ENCODE measurements at regions not wholly inside any gene's neighbourhood (a gene's known extent, or its start where the extent isn't known, plus 50 kb on each side); places are given as distances from the start of the nearest gene placed in this dataset.

DNA sequence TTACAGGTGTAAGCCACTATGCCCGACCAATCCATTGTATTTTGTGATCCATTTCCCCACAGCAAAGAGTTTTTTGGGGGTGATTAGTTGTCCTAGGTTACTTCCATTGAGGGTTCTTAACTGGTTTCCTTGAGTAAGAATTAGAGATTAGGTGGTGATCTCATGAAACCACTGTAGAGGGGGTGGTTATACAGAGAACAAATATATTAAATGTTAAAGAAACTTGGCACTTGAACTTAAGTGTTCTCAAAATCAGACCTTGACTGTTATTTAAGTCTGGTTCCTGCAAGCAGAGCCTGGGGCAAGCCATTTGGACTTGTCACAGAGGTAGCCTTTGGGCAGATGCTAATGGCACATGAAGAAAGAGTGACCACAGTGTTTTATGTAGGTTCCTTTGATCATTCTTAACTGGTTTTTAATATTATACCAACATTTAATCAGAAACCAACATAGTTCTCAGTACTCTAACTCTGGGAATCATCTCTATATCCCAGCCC lies 288.5 kb downstream of the SOX4 start:
- DNase-seq, result no peak

DNA sequence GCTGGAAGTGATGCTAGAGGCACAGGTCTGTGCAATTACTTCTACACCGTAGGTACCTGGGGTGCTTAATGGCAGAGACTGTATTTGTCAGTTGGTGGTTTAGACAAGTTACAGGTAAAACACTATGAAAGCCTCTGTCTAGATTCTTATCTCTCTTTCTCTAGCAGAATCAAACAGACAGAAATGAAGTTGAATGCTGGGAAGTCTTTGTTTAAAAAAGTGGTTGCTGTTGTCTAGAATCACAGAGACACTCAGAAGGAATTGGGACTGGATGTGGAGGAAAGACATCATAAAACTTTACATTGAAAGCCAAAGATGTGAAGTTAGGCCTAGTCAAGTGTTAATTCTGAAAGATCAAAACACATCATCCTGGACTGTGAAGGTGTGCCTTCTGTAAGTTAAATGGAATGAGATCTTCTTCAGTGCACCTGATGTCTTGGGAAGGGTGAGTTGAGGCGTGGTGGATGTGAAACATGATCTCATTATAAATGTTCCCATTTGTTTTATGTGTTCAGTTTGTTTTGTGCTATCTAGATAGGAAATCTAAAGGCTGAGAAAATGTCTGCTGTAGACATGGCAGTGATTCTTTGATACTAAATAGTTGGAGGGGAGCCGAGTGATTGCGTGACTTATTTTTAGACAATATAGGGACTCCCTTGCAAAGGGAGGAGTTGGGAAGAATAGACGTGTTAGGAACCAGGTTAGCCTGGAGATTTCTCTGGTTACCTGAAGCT lies 290.2 kb downstream of the SOX4 start:
- no peak for DNase-seq

DNA sequence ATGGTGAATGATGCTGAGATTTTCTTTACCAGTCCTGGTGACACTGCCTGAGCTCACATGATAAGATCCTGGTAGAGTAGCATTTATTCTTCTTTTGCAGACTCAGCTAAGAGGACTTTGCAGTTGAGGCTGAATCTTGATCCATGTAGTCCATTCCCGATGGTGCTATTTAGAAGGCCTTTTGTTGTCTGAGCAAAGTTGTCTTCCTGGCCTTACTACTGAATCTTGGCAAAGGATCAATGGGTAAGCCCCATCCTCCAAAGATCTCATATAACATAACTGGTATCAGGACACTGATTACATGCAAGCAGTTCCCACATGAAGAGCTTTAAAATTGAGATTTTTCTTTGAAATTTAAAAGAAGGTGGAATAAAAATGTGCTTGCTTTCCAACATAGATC lies 291.6 kb downstream of the SOX4 start:
- DNase-seq, result no peak

DNA sequence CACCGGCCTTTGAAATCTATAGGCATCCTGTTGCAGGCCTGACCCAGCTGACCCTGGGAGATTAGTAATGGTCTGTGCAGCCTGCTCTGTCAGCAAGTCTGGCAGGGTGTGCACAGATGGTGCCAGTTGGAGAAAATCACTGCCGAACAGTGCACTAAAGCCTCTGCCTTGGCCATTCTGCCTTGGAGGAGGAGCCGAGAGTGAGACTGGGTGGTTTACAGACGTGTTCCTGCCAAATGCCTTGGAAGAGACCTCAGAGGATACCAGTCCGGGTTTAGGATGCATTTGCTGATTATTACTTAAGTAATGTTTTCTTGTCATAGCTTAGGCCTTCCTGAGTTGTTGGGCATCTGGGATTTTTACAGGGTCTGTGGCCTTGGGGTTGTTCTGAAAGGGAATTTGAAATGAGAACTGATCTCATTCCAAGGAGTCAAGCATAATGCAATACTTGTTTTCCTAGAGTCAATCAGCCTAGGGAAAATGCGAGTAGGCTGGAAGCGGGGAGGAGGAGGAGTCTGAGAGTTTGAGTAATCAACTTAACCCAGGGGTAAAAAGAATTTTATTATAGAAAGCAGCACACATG lies 292.1 kb downstream of the SOX4 start:
- DNase-seq, result peak in 50 of 56 donors; percentile 1 to 68 (median 30)

DNA sequence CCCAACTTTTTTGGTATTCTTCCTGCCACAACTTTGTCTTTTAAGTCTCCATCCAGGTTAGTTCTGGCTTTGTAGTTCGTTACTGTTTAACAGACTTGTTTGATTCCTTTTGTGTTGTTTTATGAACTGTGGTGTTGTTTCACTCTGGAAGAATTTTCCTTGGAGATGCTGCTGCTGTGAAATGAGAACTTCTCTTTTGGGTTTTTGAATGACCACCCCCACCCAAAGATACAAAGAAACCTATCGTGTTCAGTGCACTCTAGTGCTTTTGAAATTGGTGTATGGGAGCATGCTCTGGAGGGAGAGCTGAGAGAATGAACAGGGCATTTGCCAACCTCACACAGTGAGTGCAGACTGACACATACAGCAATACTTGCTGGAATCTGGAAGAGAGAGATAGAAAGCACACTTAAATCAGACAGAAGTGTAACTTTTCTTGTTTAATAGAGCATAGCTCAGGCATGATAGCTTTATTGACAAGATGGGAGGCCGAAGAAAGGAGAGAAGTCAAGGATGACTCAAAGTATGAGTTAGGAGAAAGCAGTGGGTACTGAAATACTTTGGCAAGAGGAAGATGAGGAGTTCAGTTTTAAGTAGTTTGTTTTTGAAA lies 293.1 kb downstream of the SOX4 start:
- no peak for DNase-seq

DNA sequence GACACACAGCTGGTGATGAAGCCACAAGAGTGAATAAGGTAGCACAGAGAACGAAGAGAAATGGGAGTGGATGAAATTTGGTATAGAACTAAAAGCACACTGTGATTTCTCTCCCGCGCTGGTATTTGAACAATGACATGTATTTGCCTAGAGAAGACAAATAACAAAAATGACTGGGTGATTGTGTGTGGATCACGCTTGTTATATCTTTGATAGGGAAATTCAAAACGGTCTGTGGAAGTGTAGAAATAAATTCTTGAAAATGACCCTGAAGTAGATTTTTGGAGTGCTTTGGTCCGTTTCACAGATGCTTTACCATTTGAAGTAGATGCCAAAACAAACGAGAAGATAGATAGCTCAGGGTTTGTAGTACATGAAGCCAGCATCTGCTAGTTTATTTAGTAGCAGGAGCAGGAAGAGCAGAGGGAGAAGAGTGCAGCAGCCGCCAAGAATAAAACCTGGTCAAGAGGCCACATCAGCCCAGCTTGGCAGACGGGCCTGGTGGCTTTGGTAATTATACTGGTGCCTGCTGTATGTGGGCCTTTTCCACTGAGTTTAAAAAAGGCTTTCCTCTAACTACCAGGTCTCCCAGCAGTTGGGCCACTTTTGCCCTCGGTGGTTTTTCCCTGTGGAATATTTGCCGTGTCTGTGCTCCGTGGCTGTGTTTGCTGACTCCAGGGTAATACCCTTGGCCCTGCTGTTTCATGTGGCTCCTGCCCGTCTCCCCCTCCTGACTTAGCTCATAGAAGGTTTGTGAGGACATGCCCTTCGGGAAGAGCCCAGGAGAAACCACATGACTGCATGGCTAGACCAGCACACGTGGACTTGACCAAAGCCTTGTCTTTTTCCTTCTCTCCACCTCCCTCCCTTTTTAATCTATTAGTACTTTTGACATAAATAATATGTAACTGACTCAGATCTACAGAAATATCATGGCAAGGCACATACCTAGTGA lies 294.0 kb downstream of the SOX4 start:
- peak in 1 of 56 donors; percentile 0 for DNase-seq

DNA sequence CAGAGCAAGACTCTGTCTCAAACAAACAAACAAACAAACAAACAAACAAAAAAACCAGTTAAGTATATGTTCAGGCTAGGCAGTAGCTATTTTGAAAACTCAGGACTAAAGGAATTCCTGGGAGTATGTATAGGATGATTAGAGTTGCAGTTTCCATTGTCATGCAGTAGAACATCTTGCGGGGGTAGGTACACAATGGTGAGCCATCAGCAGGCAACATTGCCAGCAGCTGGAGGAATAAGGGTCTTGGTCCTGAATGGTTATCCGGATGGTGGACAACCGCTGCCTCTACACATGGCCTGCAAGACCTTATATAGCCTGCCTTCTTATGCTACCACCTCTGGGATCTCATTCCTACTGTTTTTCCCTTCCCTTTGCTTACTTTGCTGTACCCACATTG lies 297.5 kb downstream of the SOX4 start:
- DNase-seq, result no peak

DNA sequence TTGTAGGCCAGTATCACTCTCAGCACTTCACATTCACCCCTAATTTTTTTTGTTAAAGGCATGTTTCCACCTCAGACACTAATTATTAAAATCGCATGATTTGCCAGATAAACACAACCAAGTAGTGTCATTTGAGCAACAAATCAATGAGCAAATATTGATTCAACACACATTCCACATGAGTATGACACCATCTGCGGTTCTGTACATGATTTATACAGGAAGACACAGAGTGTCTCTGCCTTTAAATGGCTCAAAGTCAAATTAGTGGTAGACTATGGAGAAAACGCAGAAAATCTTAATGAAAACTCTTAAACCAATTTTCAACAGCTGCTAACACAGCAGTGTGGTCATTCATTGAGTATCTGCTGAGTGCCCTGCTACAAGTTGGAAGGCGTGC lies 300.2 kb downstream of the SOX4 start:
- no peak for DNase-seq

DNA sequence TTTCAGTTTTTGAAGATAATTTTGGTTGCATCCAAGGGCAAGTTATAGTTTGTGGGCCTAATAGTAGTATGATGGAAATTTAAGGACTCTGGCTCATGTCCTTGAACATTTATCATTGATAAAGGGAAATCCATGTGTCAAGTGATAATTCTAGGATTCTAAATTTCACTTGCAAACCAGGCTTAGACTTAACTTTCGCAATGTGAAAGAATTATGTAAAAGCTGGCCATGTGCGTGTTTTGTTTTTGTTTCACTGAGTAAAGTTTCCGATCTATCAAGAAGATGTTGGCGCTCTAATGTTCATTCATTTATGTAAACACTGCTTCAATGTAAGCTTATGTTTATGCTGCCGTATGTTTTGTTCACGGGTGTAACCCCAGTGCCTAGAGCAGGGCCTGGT lies 302.0 kb downstream of the SOX4 start:
- DNase-seq, result no peak

DNA sequence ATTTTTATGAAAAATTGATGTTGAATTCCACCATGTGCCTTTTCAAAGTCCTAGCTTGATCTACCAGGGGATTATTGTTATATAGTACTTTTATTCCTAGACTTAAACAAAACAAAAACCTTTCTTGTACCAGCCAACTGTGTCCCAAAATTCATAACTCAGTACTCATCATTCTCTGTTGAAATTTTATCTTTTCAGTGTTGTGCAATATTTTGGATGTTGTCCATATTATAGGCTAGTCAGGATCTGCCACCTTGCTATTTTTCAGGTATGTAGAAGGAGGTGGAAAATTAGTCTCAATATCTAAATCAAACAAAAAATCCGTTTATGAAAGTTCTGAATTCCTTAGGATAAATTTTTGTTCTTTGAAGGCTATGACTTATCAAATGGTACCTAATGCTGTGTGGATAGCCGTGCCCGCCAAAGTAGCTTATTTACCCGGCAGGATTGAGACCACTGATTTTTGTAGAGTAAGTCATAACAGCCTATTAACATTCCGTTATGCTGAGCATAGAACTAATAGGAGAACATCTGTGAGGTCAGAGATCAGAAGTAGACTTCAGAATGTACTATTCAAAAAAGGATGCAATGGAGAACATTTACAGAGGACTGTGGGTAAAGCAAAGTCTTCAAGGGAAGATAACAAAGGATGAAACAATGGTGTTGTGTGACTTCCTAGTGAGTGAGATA lies 304.7 kb downstream of the SOX4 start:
- no peak for DNase-seq

DNA sequence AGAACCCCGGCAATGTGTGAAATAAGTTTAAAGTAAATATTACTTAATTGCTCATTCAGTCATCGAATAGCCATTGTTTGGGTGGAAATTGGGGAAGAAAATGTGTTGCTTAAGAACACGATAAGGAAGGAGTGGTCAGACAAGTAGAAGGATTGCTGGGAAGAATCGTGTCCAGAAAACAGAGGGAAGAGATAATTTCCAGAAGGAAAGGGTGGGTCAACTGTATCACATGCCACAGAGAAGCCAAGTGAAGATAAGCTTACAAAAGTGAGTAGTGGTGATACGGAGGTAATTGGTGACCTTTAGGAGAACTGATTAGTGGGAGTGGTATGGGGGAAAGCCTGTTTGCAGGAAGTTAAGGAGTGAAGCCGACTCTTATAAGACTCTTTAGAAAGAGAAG lies 306.2 kb downstream of the SOX4 start:
- no peak for DNase-seq

DNA sequence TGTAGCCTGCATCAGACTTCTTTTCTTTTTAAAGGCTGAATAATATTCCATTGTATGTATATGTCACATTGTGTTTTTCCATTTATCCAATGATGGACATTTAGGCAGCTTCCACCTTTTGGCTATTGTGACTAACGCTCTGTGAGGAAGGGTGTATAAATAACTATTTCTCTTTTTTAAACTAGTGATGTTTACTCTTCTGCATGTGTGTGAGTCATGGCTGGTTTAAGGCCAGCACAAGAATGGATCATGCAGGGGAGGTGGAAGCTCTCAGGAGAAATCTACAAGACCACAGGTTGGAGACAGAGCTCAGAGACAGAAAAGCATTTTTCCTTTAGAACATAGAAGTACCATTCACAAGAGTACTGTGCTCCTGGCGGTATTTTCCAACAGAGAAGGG lies 307.2 kb downstream of the SOX4 start:
- DNase-seq, result no peak

DNA sequence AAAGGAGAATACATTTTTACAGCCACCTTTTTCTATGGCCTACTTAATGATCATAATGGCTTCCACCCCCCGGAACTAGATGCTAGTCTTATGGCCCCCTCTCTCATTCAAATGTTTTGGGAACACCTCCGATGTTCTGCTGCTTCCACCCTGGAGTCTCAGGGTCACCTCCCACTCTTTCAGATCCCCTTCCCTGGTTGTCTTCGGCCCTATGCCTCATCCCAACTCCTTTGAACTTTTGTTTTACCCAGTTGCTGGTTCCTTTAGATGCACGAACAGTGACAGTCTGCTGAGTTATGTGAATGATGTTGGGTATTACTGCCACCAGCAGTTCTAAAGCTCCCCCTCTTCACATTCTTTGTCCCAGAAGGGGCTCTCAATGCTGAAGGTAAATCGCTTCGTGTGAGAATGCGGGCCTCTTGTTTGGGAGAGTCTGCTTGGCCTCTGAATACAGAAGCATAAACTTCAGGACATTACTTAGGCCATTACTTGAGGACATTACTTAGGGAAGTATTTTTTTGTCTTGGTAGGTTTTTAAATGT lies 309.1 kb downstream of the SOX4 start:
- no peak for DNase-seq

DNA sequence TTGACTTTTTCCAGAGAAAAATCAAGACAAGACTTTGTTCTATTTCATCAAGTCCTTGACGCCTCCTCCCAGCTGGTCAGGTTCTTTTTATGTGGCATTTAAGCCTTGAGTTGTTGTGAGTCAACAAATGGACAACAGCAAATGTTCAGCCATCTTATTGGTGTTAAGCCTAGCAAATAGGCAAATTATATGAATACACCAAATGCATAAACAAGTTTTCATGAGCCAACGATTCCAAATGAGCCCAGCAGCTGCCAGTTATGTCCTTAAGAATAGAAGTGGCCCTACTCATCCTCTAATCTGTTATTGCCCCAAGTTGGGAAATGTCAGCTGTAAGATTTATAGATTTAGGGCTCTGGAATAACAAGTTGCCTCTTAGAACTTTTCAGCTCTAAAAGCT lies 312.0 kb downstream of the SOX4 start:
- no peak for DNase-seq

DNA sequence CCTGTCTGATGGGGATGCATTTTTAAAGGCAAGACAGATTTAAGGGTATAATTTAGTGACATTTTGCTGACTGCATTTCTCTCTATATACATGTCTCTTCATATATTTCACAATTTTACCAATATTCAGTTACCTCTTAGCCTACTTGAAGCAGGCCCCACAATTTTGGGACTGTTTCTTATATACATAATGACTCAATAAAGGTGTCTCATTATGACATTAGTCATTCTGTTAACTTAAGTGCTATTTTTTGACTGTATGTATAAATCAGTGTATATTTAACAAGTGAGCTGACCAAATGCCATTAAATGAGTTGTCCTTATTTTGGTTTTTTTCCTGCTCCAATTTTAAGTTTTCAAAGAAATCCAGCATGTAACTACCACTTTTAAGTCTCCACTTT lies 313.3 kb downstream of the SOX4 start:
- DNase-seq, result no peak

DNA sequence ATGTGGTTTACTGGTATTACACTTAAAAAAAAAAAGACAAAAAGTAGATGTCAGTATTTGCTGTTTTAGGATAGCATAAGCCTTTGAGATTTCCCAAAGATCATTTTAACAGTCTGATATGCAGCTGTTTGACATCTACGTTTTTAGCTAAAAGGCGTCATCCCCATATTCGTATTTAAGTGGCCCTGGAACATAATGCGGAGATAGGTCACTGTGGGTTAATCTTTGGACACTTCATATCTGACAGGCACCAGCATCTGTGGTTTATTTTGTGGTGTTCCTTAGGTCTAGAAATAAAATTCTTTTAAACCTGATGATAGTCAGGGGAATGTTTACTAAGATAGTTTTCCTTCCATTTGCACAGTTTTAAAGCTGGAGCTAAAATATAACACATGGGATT lies 313.7 kb downstream of the SOX4 start:
- DNase-seq, result no peak

DNA sequence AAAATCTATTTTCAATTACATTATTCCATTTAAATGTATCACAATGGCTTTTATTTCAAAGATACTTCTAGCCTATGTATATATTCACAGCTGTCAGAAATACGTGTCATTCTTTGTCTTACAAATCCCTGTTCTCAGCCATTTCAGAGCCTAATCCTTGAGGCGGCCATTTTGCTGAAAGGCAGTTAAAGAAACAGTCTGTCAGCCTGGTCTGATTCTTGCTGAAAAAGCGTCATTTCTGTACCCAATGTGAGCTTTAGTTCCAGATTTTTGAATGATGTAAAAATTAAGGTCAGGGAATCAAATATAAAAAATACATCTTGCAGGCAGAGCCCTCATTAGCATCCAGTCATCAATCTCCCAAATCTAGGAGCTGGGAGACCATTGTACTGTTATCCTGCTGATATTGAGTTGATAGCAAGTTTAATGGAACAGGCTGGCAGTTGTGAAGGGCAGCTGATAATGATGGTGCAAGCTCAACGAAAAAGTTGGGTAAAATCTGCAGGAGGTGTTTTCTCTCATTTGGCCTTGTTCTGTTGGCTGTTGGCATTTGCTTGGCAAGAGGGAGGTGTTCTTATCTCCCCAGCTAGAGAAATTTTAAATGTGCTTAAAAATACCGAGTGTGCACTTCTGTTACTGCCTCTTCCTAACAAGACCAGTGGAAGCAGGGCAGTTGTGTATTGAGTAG lies 314.8 kb downstream of the SOX4 start:
- DNase-seq, result no peak

DNA sequence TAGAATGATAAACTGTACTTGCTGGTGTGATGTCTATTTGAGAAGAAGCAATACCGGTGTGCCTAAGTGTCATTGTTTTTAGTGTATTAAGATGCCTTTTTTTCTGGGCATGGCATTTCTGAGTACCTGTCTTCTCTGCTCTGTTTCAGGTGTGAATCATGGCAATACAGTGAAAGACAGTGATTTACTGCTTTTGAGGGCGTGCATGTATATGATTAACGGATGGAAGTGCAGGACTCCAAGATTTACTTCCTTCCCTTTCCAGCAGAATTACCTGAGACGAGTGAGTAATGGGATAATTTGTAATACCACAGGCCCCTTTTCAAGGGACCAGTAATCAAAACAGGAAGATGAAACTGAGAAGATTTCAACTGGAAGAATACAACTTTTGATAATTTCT lies 315.8 kb downstream of the SOX4 start:
- DNase-seq, result no peak

DNA sequence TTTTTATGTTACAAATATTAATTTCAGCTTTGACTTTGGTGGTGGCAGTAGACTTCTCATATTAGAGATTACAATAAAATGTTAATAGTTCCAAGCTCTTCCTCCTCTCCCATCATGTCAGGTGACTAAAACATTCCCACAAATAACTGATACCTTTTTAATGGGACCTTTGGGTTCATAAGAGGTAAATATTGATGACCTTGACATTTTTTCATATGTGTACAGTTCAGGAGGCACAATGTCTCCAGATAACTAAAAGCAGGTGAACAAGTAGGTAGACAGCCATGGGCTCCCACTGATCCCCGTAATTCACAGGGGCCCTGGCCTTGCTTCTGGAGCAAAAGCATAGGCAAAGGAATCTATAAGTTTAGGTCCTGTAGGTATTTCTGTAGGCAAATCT lies 317.7 kb downstream of the SOX4 start:
- DNase-seq, result no peak

DNA sequence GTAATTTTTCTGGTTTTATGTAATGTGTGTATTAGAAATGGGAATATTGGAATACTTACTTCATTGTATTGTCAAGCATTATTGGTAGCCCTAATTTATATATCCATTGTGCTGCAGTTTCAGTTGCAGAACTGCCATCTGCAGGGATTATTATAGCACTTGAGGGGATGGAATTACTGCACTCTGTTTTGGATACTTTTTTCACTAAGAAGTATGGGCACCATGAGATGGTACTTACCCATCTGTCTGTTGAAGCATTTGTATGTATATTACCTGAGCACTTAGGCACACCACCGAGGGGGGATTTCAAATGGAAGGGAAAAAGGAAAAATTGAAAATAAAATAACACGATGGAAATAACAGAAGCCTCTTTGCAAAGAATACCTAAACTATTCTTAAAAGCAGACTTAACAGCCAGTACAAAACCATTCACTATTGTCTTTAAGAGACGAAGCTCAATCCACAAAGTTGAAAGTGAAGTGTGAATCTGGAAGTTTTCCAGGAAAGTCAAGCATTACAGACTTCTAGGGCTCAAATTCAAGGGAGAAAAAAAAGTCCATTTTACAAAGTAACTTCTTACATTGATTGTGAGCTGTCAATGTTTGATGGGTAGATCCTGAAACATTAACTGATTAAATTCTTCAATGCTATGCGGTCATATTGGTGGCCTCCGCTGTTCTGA lies 318.7 kb downstream of the SOX4 start:
- no peak for DNase-seq

All from nucleus accumbens (tissue), 56 donors.